ENCODE measurements at regions not wholly inside any gene's neighbourhood (a gene's known extent, or its start where the extent isn't known, plus 50 kb on each side); places are given as distances from the start of the nearest gene placed in this dataset.

- no peak for TF ChIP-seq CTCF (IDR thresholded peaks at IDR 0.05)
- TF ChIP-seq REST (IDR thresholded peaks at IDR 0.05; ENCODE audit: insufficient read depth in 1 of 2, low read depth in 2 of 2, low read length in 1 of 2) = no peak
- no peak for TF ChIP-seq POLR2AphosphoS5 (IDR thresholded peaks at IDR 0.05; ENCODE audit: low read depth, low read length)
- no peak for TF ChIP-seq TCF7L2 (IDR thresholded peaks at IDR 0.05; ENCODE audit: low read depth, low read length)
Observed at GRCh38 chr15:47586653-47587224, 130.6 kb upstream of the SEMA6D start.
